ENCODE measurements at regions not wholly inside any gene's neighbourhood (a gene's known extent, or its start where the extent isn't known, plus 50 kb on each side); places are given as distances from the start of the nearest gene placed in this dataset.
"Not testable (repeated sequence)": the region's sequence is repeated elsewhere in the genome, so short reads cannot be mapped to it uniquely, and the experiment has no call there.

DNA sequence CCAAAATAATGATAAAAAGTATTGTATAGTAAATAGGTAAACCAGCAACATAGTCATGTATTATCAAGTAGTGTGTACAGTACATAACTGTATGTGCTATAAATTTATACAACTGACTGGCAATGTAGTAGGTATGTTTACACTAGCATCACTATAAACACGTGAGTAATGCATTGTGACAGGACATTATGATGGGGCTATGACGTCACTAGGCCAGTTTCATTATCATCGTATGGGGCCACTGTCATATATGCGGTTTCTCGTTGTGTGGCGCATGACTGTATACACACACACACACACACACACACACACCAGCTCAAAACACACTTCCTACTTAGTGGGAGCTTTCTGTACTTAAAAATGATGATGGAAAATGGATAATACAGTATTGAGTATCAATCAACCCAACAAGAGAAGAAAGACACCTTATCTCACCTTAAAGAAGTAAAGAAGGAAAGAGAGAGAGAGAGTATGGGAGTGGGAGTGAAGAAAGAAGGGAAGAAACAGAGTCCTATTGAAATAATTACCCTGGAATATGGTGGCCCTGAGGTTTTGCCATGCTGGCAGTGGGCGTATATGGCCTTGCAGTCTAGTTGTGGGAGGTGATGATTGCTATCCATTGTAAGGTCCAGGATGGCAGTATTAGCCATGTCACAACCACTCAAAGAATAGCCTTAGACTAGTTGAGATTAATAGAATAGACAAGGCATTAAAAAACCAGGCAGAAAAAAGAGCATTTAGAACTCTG is 186.4 kb upstream of the ZNF521 start:
- intact Hi-C loops (cut with DNase I), result no loop called here
- DNase-seq, result no peak

DNA sequence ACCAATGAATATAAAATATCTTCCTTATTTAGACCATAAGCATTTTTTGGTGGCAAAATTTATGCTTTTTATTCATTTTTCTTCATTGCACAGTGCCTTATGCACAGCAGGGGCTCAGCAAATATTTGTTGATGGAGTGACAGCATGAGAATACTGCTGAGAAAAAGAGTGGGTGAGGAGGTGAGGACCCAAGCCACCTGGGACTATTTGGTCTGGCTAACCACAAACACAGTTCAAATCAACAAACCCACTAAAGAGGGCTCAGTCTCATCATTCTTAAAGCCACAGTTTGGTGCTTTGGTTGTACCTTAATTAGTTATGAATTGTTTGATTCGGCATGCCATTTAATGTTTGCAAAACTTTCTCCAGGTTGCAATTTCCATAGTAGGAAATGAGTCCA is 183.5 kb upstream of the ZNF521 start:
- intact Hi-C loops (cut with DNase I), result no loop called here

DNA sequence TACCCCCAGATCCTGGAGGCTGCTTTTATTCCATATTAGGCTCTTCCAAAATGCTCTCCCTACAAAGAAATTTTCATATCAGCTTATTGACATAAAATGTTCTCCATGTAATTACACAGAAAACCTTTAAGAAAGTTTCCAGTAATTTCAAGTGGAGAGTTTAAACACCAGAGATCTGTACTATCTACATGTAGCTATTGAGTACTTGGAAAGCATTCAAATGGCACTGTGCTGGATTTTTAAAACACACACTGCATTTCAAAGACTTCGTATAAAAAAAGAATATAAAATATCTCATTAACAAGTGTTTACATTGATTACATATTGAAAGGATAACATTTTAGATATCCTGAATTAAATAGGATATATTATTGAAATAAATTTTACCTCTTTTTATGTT is 182.4 kb upstream of the ZNF521 start:
- no peak for DNase-seq
- intact Hi-C loops (cut with DNase I), result no loop called here

More for the DNA sequence above, 183.5 kb upstream of the ZNF521 start:
- no peak for DNase-seq

DNA sequence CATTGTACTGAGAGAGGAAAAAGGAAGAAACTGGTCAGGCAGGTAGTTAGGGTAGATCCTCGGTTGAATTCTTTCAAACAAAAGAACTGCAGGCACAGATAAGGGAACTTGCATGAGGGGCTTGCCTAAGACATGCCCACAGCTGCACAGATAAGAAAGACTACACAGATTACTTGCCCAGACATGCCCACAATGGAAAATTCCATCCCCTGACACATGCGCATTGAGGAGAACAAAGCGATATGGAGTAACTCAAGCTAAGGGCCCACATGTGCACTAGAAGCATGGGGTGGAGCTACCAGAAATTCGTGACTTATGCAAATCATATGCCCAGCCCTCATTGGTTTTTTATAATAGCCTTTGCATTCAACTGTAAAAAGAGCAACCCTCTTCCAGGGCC is 181.3 kb upstream of the ZNF521 start:
- no peak for DNase-seq
- intact Hi-C loops (cut with DNase I), result no loop called here

DNA sequence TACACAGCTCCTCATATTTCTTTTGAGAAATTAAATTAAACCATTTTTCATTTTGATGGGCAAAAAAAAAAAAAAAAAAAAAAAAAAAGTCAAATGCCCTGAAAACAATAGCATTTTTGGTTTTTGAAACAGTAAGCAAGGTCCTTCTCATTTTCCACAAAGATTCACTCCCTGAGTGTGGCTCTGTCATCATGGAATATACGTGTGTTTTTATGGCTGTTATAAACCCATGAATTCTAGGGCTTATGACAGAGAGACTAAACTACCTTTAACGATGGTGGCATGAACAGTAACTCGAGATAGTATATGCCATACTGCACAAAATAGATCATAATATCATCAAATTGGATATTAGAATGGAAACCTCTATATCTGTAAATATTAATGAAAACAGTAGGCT is 179.2 kb upstream of the ZNF521 start:
- intact Hi-C loops (cut with DNase I), result no loop called here
- no peak for DNase-seq

DNA sequence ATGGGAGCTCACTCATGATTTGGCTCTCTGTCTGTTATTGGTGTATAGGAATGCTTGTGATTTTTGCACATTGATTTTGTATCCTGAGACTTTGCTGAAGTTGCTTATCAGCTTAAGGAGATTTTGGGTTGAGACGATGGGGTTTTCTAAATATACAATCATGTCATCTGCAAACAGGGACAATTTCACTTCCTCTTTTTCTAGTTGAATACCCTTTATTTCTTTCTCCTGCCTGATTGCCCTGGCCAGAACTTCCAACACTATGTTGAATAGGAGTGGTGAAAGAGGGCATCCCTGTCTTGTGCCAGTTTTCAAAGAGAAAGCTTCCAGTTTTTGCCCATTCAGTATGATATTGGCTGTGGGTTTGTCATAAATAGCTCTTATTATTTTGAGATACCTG is 173.8 kb upstream of the ZNF521 start:
- intact Hi-C loops (cut with DNase I); DNase-seq: not testable (repeated sequence)

DNA sequence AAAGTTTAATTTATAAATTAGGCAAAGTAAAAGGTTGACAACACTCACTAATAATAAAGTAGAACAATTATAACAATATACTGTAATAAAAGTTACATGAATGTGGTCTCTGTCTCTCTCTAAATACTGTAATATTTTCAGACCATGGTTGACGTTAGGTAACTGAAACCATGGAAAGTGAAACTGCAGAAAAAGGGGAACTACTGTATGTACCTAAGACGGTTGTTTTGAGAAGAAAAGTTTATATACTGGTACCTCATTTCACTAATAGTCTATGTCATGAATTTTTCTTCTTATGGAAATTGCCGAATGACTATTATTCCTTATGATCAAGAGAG is 166.7 kb upstream of the ZNF521 start:
- DNase-seq, result no peak
- intact Hi-C loops (cut with DNase I), result no loop called here

DNA sequence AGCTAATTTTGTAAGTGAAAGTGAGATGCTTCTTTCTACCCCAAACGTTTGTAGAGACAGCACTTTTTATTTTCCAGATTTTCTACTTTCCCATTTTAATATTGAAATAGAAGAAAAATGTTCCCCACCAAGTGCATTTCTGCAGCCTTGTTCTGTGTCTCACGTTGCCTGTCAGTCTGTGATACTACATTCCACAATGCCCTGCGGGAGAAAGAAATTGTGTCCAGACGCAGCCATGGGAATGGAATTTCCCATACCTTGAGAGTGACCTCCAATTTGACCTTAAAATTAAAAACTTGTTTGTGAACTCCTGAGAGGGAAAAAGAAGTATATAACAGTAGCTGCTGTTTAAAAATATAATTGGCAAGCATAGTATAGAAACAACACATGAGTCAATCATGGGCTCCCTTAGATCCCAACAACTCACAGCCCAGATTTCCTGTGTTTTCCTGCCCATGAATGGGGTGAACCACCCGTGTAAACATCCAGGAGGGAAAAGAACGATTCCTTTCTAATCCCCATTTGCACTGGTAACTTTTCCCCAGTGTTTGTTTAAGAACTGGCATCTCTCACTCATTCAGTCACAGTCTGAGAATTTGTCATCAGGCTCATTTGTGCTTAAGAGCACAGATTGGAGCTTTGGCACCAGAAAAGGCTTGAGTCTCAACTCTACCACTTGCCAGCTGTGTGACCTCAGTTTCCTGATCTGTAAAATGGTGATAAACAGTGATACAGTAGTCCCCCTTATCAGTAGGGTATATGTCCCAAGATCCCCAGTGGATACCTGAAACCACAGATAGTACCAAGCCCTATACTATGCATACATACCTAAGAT is 166.1 kb upstream of the ZNF521 start:
- no peak for DNase-seq
- intact Hi-C loops (cut with DNase I), result no loop called here

DNA sequence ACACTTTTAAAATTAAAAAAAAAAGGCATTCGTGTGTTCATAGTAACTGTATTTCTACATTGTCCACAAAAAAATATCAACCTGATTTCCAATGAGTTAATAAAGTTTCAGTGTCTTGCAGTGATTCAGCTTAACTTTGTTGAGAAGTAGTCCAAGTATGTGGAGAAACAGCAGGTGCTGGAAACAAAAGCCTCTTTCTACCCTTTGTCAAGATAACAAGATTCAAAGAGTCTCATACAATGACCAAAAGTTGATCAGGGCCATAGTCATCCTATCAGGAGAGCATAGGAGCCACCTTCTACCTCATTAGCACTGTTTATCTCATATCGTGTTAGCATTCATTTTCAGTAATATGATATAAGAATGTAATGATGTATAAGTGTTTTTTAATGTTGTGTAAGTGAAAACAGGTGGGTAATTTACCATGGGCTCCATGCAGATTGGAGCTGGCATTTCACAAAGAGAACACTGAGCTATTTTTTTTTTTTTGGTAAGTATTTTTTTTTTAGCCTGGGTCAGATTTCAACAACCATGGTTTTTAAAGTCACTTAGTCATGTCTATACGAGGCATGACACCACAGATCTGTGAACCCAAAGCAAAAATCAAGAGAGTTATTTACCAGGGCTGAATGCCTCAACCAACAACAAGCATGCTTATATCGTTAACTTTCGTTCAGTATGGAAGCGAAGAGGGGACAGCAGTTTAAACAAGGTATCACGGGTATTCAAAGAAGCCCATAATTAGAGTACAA is 165.0 kb upstream of the ZNF521 start:
- no peak for DNase-seq
- intact Hi-C loops (cut with DNase I), result no loop called here

DNA sequence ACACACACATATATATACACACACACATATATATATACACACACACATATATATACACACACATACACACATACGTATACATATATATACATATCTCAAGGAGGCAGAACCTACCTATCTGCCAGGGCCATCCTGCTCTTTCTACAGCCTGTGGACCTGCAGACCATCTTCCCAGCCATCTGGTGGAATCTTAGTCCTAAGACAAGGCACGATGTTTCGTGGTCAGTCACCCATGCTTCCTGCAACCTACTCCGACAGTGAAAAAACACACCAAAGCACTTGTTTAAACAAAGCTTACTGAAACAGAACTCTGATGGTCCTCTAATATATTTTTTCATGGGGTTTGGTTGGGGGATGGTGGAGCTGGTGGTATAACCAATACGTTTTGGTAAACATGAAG is 164.2 kb upstream of the ZNF521 start:
- intact Hi-C loops (cut with DNase I), result no loop called here
- DNase-seq, result no peak

DNA sequence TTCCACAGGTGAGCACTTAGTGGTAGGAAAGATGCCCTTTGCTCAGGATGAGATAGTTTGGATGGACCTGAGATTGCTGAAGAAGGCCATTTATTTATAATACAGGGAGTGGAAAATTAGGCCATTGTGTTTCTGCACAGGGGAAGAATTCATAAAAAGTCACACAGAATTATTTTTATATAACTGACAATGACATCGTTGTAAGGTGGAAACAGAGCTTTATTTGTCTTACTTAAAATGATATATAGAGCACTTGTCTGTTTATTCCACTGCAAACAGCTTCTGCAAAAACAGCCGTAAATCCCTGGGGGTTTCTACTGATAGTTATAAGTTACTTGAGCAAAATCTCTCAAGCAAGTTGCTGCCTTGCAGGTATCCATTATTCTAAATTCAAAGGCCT is 158.1 kb upstream of the ZNF521 start:
- DNase-seq, result no peak
- intact Hi-C loops (cut with DNase I), result no loop called here

DNA sequence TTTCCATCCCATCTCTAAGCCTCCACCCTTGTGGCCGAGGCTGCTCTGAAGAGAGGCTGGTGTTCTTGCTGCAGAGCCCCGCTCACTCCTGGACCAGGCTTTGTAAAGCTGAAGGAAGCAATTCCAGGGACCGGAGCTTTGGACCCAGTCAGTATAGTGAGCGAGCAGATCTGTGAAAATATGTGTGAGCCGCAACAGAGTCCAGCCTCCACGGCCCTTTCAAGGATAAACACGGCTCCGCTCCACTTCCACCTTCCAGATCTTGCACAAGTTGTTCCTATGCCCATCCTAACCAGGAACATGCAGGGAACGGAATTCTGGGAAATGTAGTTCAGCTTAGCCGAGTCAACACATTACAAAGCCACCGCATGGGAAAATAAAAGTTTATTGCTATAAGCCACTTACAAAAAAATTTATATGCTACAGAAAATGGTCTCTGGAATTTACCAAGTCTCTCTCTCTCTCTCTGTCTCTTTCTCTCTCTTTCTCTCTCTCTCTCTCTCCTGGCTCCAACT is 151.7 kb upstream of the ZNF521 start:
- peak; percentile 8 to 81 (median 60) for DNase-seq
- intact Hi-C loops (cut with DNase I), result no loop called here

DNA sequence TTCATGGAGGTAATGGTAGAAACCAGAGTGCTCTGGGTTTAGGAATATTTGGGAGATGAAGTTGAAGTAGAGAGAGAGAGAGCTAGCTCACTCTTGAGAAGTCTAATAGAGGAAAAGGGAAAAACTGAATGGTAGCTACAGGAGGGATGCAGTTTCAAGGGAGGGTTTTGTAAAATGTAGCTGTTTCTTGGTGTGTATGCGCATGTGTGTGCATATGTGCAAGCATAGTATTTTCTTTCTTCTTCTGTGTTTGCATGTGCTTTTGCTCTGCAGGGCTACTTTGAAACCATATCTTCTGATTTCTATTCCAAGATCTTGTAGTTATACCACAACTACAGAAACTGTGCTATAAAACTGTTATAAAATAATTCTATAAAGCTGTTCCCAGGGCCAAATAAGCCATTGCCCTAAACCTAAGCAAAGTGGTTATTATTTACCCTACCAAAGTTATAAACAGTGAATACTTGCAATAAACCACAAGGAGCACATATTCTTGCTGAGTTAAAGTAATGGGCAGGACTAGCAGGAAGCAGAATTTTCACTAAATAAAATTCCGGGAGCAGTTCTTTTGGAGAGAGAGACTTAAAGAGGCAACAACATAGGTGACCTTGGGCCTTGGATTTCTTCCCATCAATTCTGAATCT is 145.3 kb upstream of the ZNF521 start:
- intact Hi-C loops (cut with DNase I), result no loop called here
- DNase-seq, result no peak

DNA sequence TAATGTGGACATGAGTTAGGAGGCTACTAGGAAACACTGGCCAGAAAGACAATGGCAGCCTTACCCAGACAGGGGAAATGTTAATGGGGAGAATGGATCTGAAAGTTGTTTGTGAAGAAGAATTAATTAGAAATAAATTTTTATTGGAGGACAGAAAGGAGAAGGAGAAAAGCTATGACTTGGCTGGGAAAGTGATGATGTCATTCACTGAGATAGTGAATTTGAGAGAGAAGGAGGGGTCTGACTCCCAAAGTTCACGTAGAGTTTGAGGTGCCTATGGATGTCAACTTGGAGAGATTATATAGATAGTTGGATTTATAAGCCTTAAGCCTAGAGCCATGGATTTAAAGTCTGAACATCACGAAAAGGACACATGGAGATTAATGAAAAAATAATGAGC is 144.6 kb upstream of the ZNF521 start:
- DNase-seq, result no peak
- intact Hi-C loops (cut with DNase I), result no loop called here

DNA sequence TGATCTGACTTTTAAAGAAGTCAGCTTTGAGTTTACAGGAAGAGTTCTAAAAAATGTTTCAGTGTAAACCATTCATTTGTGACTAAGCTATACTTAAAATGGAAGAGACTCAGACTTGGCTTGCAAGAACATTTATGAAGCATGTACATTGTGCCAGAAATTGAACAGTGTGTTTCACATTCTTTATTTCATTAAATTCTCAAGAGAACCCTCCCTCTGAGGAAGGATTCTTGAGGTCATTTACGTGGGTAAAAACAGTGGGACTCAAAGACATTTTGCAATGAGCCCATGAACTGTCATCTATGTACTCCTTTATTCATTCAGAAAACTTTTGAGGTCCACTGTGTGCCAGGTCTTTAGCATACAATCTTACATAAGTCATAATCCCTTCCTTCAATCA is 143.6 kb upstream of the ZNF521 start:
- DNase-seq, result no peak
- intact Hi-C loops (cut with DNase I), result no loop called here

DNA sequence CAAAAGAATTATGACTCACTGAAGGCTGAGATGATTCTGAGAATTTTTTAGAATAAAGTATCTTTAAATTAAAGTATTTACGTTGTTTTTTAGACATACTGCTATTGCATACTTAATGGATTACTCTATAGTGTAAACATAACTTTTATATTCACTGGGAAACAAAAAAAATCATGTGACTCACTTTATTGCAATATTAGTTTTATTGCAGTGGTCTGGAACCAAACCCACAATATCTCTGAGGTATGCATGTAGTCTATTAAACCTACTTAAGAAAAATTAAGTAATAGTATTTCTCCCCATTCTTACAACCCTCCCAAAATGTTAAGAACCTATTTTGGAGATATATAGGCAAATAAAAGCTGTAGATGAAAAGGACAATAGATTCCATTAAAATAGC is 142.9 kb upstream of the ZNF521 start:
- DNase-seq, result no peak
- intact Hi-C loops (cut with DNase I), result no loop called here

DNA sequence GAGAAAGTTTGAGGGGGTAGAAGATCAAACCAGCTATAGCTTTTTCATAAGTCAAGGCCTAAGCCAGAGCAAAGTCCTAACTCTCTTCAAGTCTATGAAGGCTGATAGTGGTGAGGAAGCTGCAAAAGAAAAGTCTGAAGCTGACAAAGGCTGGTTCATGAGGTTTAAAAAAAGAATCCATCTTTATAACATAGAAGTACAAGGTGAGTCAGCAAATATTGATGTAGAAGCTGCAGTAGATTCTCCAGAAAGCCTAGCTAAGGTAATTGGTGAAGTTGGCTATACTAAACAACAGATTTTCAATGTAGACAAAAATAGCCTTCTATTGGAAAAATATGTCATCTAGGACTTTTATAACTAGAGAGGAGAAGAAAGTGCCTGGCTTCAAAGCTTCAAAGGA is 141.4 kb upstream of the ZNF521 start:
- DNase-seq, result no peak
- intact Hi-C loops (cut with DNase I), result no loop called here

DNA sequence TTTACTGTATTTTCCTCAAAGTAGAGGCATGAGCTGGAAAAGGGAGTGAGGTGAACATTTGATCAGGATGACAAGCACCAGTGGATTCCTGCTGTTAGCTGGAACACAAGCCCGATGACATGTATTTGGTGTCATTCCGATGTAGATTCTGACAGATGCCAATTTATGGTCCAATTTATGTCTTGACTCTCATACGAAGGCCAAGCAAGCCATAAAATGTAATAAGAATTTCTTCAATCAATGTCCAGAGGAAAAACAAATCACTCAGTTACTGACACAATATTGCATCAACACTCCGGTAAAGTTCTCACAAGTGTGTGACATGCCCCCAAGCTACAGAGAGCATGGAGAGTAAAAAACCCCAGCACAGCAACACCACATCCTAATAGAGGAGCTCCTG is 138.3 kb upstream of the ZNF521 start:
- intact Hi-C loops (cut with DNase I), result no loop called here
- DNase-seq, result no peak

DNA sequence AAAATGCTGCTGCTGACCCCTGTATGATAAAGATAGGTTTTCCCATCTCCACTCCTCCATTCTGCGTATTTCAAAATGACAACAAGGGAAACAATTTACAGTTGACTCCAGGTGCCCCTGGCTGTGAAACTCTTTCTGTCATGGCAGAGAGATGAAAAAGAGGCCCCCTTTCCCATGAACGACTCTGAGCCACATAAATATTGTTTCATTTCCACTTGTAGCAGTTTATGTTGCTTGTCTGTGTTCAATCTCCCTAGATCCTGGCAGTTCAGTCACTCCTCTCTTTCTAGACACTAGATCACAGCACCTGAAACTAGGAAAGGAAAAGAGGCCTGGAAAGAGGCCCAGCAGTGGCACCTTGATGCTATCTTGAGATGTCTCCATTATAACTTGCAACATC is 121.0 kb upstream of the ZNF521 start:
- intact Hi-C loops (cut with DNase I), result no loop called here
- no peak for DNase-seq

Data from head of caudate nucleus (tissue), 42 donors.